Upper lobe of left lung (tissue), 4 donors: ENCODE measurements at regions not wholly inside any gene's neighbourhood (a gene's known extent, or its start where the extent isn't known, plus 50 kb on each side); places are given as distances from the start of the nearest gene placed in this dataset.

Experiments used
- EP300 ChIP-seq, 4 donors: sonication (generic); formaldehyde crosslinking; IDR thresholded peaks; one replicate each; pipeline ENCODE4 v1.5.1; 2017; ENCODE audit warnings: antibody characterized with exemption in 4 of 4, control low read depth in 2 of 4
- POLR2A ChIP-seq, 4 donors: fragments of 450-650 bp; IDR thresholded peaks; one replicate each; pipeline ENCODE4 v1.5.1; 2016 to 2017; ENCODE audit warnings: antibody characterized with exemption in 4 of 4, mild to moderate bottlenecking in 2 of 4

DNA sequence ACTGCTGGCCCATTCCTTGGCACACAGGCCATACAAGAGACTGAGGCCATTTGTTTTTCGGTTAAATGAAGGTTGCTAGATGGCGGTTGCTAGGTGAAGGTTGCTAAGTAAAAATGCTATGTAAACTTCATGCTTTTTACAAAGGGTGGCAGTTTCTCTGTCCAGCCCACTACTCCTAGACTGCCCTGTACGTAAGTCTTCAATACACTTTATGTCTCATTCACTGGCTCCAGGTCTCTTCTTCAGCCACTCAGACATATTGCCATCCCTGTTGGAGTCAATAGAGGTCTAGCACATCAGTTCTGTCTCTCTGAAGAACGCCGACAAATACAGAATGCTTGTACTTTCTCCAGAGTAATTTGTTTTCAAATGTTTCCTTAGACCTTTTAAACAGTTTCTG, 370.9 kb upstream of the RND3 start:
- TF ChIP-seq POLR2A (IDR thresholded peaks at IDR 0.05) (no peak), EP300 (IDR thresholded peaks at IDR 0.05) (no peak)
